B cell (primary cell): ENCODE measurements at regions not wholly inside any gene's neighbourhood (a gene's known extent, or its start where the extent isn't known, plus 50 kb on each side); places are given as distances from the start of the nearest gene placed in this dataset.

Experiments
- CTCF ChIP-seq: fragments of 200-600 bp; IDR thresholded peaks from one replicate; pipeline ENCODE4 v1.8.0; 2022; ENCODE audit warnings: antibody characterized with exemption, mild to moderate bottlenecking
- EZH2 ChIP-seq: IDR thresholded peaks from 2 replicates; pipeline ENCODE4 v1.6.1; 2012; ENCODE audit warnings: borderline replicate concordance, low read depth, mild to moderate bottlenecking, moderate library complexity, low read length; ENCODE audit not compliant: insufficient read depth, poor library complexity, severe bottlenecking

- TF ChIP-seq CTCF, result no peak
- no peak for TF ChIP-seq EZH2
Observed at GRCh38 chr13:107681600-107681999, 533.7 kb downstream of the LIG4 start.
